HUES64 (cell line): ENCODE measurements at regions not wholly inside any gene's neighbourhood (a gene's known extent, or its start where the extent isn't known, plus 50 kb on each side); places are given as distances from the start of the nearest gene placed in this dataset.

Experiments used
- H3K27ac ChIP-seq: 2 replicates; pipeline ENCODE4 v1.7.0; 2013; ENCODE audit warnings: low read depth, low read length, inconsistent platforms
- H3K27me3 ChIP-seq: 2 replicates; pipeline ENCODE4 v1.6.1; 2013; ENCODE audit warnings: mild to moderate bottlenecking, low read length; ENCODE audit not compliant: insufficient read depth
- H3K36me3 ChIP-seq: 2 replicates; pipeline ENCODE4 v1.6.1; 2013; ENCODE audit warnings: mild to moderate bottlenecking, low read length; ENCODE audit not compliant: insufficient read depth
- H3K4me1 ChIP-seq: 2 replicates; pipeline ENCODE4 v1.6.1; 2013; ENCODE audit warnings: mild to moderate bottlenecking, low read length, moderate library complexity; ENCODE audit not compliant: insufficient read depth
- H3K4me3 ChIP-seq: 2 replicates; pipeline ENCODE4 v1.5.1; 2013; ENCODE audit warnings: mild to moderate bottlenecking, low read length, moderate library complexity
- H3K9ac ChIP-seq: 2 replicates; pipeline ENCODE4 v1.6.1; 2013; ENCODE audit warnings: mild to moderate bottlenecking, low read depth, low read length
- H3K9me3 ChIP-seq: 2 replicates; pipeline ENCODE4 v1.6.1; 2013; ENCODE audit warnings: low read depth, low read length; ENCODE audit not compliant: insufficient read depth
- WGBS: fragments of 150-250, 120-280 bp; methylation state at CpG from one replicate; pipeline ENCODE4 v1.1.7; 2013; ENCODE audit warnings: missing lambda C conversion rate; 5-methylcytosine and 5-hydroxymethylcytosine counted together

GRCh38 chr5:5025774-5026408, 114.2 kb upstream of the ADAMTS16 start:
- Histone ChIP-seq H3K4me1 (peaks cover 6% of the 10 kb centered on the region; the same call in 1 of the 2 replicates), H3K9ac (no peak overlapping the region), H3K36me3 (no peaks in the 10 kb centered on the region), H3K4me3 (no peak overlapping the region), H3K27ac (no peak overlapping the region), H3K9me3 (no peaks in the 10 kb centered on the region), H3K27me3 (no peaks in the 10 kb centered on the region)
- 88% methylated on average over 16 of the region's 16 CpGs for WGBS

- H3K9me3 ChIP-seq = no peaks in the 10 kb centered on the region
- peaks cover 6% of the 10 kb centered on the region; the same call in 1 of the 2 replicates for H3K4me1 ChIP-seq
- H3K27me3 ChIP-seq = no peaks in the 10 kb centered on the region
- H3K4me3 ChIP-seq = no peak overlapping the region
- no peak overlapping the region for H3K27ac ChIP-seq
- no peaks in the 10 kb centered on the region for H3K36me3 ChIP-seq
- 95% methylated on average over 4 of the region's 4 CpGs for WGBS
- H3K9ac ChIP-seq = no peak overlapping the region
These were observed 113.7 kb upstream of the ADAMTS16 start for GRCh38 chr5:5026409-5026785.

GRCh38 chr5:5031665-5032064, 108.5 kb upstream of the ADAMTS16 start:
- H3K9me3 ChIP-seq = no peaks in the 10 kb centered on the region
- H3K4me1 ChIP-seq = no peaks in the 10 kb centered on the region
- no peak overlapping the region for H3K4me3 ChIP-seq
- WGBS = 74% methylated on average over 5 of the region's 6 CpGs
- no peak overlapping the region for H3K27ac ChIP-seq
- no peaks in the 10 kb centered on the region for H3K36me3 ChIP-seq
- no peaks in the 10 kb centered on the region for H3K27me3 ChIP-seq
- no peak overlapping the region for H3K9ac ChIP-seq

- Histone ChIP-seq H3K27me3 (no peaks in the 10 kb centered on the region), H3K36me3 (no peaks in the 10 kb centered on the region), H3K27ac (no peak overlapping the region), H3K9ac (no peak overlapping the region), H3K4me1 (no peaks in the 10 kb centered on the region), H3K9me3 (no peaks in the 10 kb centered on the region), H3K4me3 (no peak overlapping the region)
- no CpG with 5 or more reads among the region's 1 CpG for WGBS
These were observed 102.5 kb upstream of the ADAMTS16 start for GRCh38 chr5:5037674-5038073.

- Histone ChIP-seq H3K27me3 (no peaks in the 10 kb centered on the region), H3K4me3 (no peak overlapping the region), H3K4me1 (no peaks in the 10 kb centered on the region), H3K9ac (no peak overlapping the region), H3K36me3 (no peaks in the 10 kb centered on the region), H3K9me3 (no peaks in the 10 kb centered on the region), H3K27ac (no peak overlapping the region)
- WGBS = 94% methylated on average over 4 of the region's 4 CpGs
These were observed 100.2 kb upstream of the ADAMTS16 start for GRCh38 chr5:5039918-5040317.

- H3K4me1 ChIP-seq = no peaks in the 10 kb centered on the region
- H3K9me3 ChIP-seq = no peaks in the 10 kb centered on the region
- no peak overlapping the region for H3K4me3 ChIP-seq
- H3K27ac ChIP-seq = no peak overlapping the region
- no peak overlapping the region for H3K9ac ChIP-seq
- 94% methylated on average over 3 of the region's 3 CpGs for WGBS
- H3K27me3 ChIP-seq = no peaks in the 10 kb centered on the region
- H3K36me3 ChIP-seq = no peaks in the 10 kb centered on the region
These were observed 99.4 kb upstream of the ADAMTS16 start for GRCh38 chr5:5040712-5041111.

GRCh38 chr5:5042806-5043205, 97.3 kb upstream of the ADAMTS16 start:
- Histone ChIP-seq H3K36me3 (no peaks in the 10 kb centered on the region), H3K4me3 (no peak overlapping the region), H3K27me3 (no peaks in the 10 kb centered on the region), H3K27ac (no peak overlapping the region), H3K9ac (no peak overlapping the region), H3K9me3 (no peaks in the 10 kb centered on the region), H3K4me1 (no peaks in the 10 kb centered on the region)

GRCh38 chr5:5043346-5043745, 96.8 kb upstream of the ADAMTS16 start:
- Histone ChIP-seq H3K9me3 (no peaks in the 10 kb centered on the region), H3K4me1 (no peaks in the 10 kb centered on the region), H3K9ac (no peak overlapping the region), H3K27ac (no peak overlapping the region), H3K36me3 (no peaks in the 10 kb centered on the region), H3K27me3 (no peaks in the 10 kb centered on the region), H3K4me3 (no peak overlapping the region)
- 86% methylated on average over 1 of the region's 2 CpGs for WGBS

GRCh38 chr5:5044247-5044840, 95.8 kb upstream of the ADAMTS16 start:
- no peaks in the 10 kb centered on the region for H3K27me3 ChIP-seq
- 91% methylated on average over 2 of the region's 3 CpGs for WGBS
- no peaks in the 10 kb centered on the region for H3K4me1 ChIP-seq
- H3K27ac ChIP-seq = no peak overlapping the region
- H3K9ac ChIP-seq = no peak overlapping the region
- no peaks in the 10 kb centered on the region for H3K9me3 ChIP-seq
- H3K36me3 ChIP-seq = no peaks in the 10 kb centered on the region
- no peak overlapping the region for H3K4me3 ChIP-seq

- H3K4me3 ChIP-seq = no peak overlapping the region
- H3K27me3 ChIP-seq = no peaks in the 10 kb centered on the region
- no peaks in the 10 kb centered on the region for H3K9me3 ChIP-seq
- H3K9ac ChIP-seq = no peak overlapping the region
- WGBS = 92% methylated on average over 6 of the region's 6 CpGs
- H3K36me3 ChIP-seq = no peaks in the 10 kb centered on the region
- no peak overlapping the region for H3K27ac ChIP-seq
- H3K4me1 ChIP-seq = no peaks in the 10 kb centered on the region
These were observed 93.2 kb upstream of the ADAMTS16 start for GRCh38 chr5:5046680-5047502.

- H3K4me1 ChIP-seq = no peaks in the 10 kb centered on the region
- no peaks in the 10 kb centered on the region for H3K9me3 ChIP-seq
- H3K27me3 ChIP-seq = no peaks in the 10 kb centered on the region
- no peak overlapping the region for H3K9ac ChIP-seq
- WGBS = 85% methylated on average over 3 of the region's 3 CpGs
- H3K4me3 ChIP-seq = no peak overlapping the region
- no peak overlapping the region for H3K27ac ChIP-seq
- no peaks in the 10 kb centered on the region for H3K36me3 ChIP-seq
These were observed 89.3 kb upstream of the ADAMTS16 start for GRCh38 chr5:5050801-5051200.
